ENCODE measurements at regions not wholly inside any gene's neighbourhood (a gene's known extent, or its start where the extent isn't known, plus 50 kb on each side); places are given as distances from the start of the nearest gene placed in this dataset.

DNA sequence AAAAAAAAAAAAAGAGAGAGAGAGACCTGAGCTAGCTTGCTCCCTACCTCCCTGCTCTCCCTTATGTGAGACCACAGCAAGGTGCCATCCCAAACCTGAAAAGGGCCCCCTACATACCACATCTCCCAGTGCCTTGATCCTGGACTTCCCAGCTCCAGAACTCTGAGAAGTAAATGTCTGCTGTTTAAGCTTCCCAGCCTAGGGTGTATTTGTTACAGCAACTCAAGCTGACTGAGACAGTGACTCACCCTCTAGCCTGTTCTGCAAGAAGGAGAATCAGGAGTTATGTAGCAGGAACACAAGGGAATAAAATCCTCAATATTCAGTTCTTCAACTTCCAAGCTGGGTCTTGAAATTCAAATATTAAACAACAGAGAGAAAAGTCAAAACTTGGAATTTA, 52.1 kb upstream of the TMEM72 start:
- no peak for DNase-seq

DNA sequence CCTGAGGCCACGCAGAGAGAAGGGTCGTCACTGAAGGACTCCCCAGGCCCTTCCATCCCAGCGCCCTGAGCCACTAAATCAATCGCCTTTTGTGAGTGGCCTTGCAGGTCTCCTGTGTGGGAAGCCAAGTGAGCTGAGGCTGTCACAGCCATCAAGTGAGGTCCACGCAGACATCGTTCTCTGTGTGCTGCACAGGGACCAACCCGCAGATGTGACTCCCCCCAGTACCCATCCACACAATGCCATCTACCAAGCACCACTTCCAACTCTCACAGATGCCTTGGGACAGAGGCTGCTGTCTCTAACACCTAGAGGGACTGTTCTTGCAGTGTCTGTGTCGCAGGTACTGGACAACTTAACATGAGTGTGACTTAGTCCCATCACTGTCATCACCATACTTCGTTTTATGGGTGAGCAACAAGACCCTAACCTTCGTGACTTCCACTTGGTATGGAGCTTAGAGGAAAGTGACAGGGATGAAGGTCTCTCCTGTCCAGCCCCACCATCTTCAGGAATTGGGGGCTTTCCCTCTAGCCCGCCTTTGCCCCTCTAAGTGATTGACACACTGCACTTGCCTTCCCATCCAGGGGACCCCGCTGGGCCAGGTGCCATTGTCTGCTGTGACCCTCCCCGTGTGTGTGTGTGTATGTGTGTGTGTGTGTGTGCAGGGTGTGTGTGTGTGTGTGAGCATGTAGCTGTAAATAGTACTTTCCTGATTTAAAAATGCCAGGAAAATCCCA, 51.4 kb upstream of the TMEM72 start:
- no peak for DNase-seq

DNA sequence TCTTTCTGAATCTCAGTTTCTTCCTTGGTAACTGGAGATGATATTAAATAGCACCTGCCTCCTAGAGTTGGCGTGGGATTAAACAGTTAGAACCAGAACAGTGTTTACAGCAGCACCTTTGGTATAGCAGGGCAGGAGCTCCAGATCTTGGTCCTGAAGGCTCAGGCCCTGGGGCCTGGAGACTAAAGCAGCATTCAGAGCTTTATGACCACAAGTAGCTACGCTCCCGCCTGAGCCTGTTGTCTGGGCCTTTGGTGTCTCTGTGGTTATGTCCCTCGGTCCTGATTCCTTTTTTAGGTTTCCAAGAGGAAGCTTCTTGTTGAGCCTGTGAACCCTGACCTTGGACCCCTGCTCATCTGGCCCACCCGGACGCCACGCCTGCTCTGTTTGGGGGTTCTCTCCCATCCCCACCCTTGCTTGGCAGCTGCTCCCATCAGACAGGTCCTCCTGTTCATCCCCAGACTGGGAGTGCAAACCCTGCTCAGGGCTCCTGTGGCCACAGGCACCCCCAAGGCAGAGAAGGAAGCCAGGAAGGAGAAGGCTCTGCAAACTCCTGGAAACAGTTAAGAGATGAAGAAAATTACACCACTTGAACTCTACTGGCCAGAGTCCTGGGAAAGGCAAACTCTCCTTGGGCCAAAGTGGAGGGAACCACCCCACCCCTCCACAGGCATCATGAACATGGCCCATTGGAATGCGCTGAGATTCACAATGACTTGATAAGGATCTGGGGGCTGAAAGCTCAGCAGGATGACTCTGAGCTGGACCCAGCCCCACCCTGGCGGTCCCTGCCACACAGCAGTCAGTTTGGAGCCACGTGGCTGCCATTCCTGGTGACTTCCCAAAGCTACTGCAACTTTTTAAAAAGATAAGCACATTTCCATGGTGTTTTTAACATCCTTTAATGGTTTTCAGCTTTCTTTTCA, 50.1 kb upstream of the TMEM72 start:
- no peak for DNase-seq
